ENCODE measurements at regions not wholly inside any gene's neighbourhood (a gene's known extent, or its start where the extent isn't known, plus 50 kb on each side); places are given as distances from the start of the nearest gene placed in this dataset.

- DNase-seq (ENCODE audit: low read depth): no peak
- Histone ChIP-seq H3K36me3 (ENCODE audit: control insufficient read depth, insufficient read depth, low read length) (no peaks in the 10 kb centered on the region), H3K27me3 (ENCODE audit: control insufficient read depth, insufficient read depth, low read length) (no peaks in the 10 kb centered on the region), H3K4me3 (ENCODE audit: low read depth, low read length) (no peak overlapping the region)
- FAIRE-seq: no peak
- TF ChIP-seq CTCF (IDR thresholded peaks at IDR 0.05; ENCODE audit: insufficient read depth, low read length, severe bottlenecking): no peak
Observed at GRCh38 chr3:144317961-144318360, 346.3 kb downstream of the DIPK2A start.

GRCh38 chr3:144324076-144324475, 352.5 kb downstream of the DIPK2A start:
- Histone ChIP-seq H3K27me3 (ENCODE audit: control insufficient read depth, insufficient read depth, low read length) (no peaks in the 10 kb centered on the region), H3K36me3 (ENCODE audit: control insufficient read depth, insufficient read depth, low read length) (no peaks in the 10 kb centered on the region), H3K4me3 (ENCODE audit: low read depth, low read length) (no peak overlapping the region)
- FAIRE-seq: no peak
- peak; percentile 80 for DNase-seq (ENCODE audit: low read depth)
- no peak for TF ChIP-seq CTCF (IDR thresholded peaks at IDR 0.05; ENCODE audit: insufficient read depth, low read length, severe bottlenecking)

- no peak overlapping the region for H3K4me3 ChIP-seq (ENCODE audit: low read depth, low read length)
- no peak for TF ChIP-seq CTCF (IDR thresholded peaks at IDR 0.05; ENCODE audit: insufficient read depth, low read length, severe bottlenecking)
- no peaks in the 10 kb centered on the region for H3K27me3 ChIP-seq (ENCODE audit: control insufficient read depth, insufficient read depth, low read length)
- no peak for FAIRE-seq
- H3K36me3 ChIP-seq (ENCODE audit: control insufficient read depth, insufficient read depth, low read length): no peaks in the 10 kb centered on the region
- DNase-seq (ENCODE audit: low read depth): no peak
Observed at GRCh38 chr3:144332868-144333267, 361.2 kb downstream of the DIPK2A start.

GRCh38 chr3:144341471-144341870, 369.8 kb downstream of the DIPK2A start:
- Histone ChIP-seq H3K36me3 (ENCODE audit: control insufficient read depth, insufficient read depth, low read length) (no peaks in the 10 kb centered on the region), H3K27me3 (ENCODE audit: control insufficient read depth, insufficient read depth, low read length) (no peaks in the 10 kb centered on the region), H3K4me3 (ENCODE audit: low read depth, low read length) (no peak overlapping the region)
- DNase-seq (ENCODE audit: low read depth) (no peak), FAIRE-seq (no peak)
- TF ChIP-seq CTCF (IDR thresholded peaks at IDR 0.05; ENCODE audit: insufficient read depth, low read length, severe bottlenecking): no peak

- no peaks in the 10 kb centered on the region for H3K27me3 ChIP-seq (ENCODE audit: control insufficient read depth, insufficient read depth, low read length)
- DNase-seq (ENCODE audit: low read depth): no peak
- H3K36me3 ChIP-seq (ENCODE audit: control insufficient read depth, insufficient read depth, low read length): no peaks in the 10 kb centered on the region
- TF ChIP-seq CTCF (IDR thresholded peaks at IDR 0.05; ENCODE audit: insufficient read depth, low read length, severe bottlenecking): no peak
- no peak overlapping the region for H3K4me3 ChIP-seq (ENCODE audit: low read depth, low read length)
- FAIRE-seq: no peak
Observed at GRCh38 chr3:144343343-144343742, 371.7 kb downstream of the DIPK2A start.

GRCh38 chr3:144343777-144344176, 372.2 kb downstream of the DIPK2A start:
- FAIRE-seq (no peak), DNase-seq (ENCODE audit: low read depth) (no peak)
- TF ChIP-seq CTCF (IDR thresholded peaks at IDR 0.05; ENCODE audit: insufficient read depth, low read length, severe bottlenecking): no peak

More at GRCh38 chr3:144343777-144344176, 372.2 kb downstream of the DIPK2A start:
- H3K36me3 ChIP-seq (ENCODE audit: control insufficient read depth, insufficient read depth, low read length): no peaks in the 10 kb centered on the region
- H3K4me3 ChIP-seq (ENCODE audit: low read depth, low read length): no peak overlapping the region
- no peaks in the 10 kb centered on the region for H3K27me3 ChIP-seq (ENCODE audit: control insufficient read depth, insufficient read depth, low read length)
